NCI-H2107 treated with DMSO at 0.1 percent for 48 hours (cell line): ENCODE measurements at regions not wholly inside any gene's neighbourhood (a gene's known extent, or its start where the extent isn't known, plus 50 kb on each side); places are given as distances from the start of the nearest gene placed in this dataset.

Source experiments
- DNase-seq: peaks from one replicate; lab custom pipeline; 2025; ENCODE audit not compliant: unreplicated experiment; lab: John Stamatoyannopoulos, UW

DNA sequence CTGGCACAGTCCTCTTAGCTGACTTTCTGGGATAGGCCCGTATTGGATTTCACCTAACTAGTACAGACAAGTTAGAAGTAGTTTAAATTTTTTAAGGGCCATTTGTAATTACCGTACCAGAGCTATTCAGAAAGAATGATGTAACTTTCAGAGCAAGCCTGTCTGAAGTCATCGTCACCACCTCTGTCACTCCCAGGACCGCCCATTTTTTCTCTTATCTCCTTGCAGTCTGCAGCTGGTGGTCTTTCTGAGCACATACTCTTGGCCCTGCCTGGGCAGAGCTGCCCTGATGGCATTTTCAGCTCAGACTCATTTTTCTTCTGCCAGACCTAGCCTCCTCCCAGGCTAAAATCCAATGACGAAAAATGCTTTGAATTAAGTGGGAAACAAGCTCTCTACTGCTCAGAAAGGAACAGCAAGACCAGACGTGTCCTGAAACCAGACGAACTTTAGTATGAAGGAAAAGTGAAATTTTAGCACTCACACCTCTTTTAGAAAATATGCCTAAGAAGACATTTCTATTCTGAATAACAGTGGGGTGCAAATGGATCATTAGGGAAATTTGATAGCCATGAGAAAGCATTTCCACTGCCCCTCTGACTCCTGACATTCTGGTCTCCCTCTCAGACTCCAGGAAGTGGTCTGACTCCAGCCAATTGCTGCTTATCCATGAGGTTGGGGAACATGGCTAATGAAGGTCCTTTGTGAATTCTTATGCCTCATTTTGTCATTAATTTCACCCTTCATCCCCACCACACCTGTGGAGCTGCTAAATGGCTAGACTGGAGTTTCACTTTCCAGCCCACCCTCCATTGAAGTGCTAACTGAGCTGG is 162.4 kb upstream of the GYPA start:
- DNase-seq: no peak

DNA sequence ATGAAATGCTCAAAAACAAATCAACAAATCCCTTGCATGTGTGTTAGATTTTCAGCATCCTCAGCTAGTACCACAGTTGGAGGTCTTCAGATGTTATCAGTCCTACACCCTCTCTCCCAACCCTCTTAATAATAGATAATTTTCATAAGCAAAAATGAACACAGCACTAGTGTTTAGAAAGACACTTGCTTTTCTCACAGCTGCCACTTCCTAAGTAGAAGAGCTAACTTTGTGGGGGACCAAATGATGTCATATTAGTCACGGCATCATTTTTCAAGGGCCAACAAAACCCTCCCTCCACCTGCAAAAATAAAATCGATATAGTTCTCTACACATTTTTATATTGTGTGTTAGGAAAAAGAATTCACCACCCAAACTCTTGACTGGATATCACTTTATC is 163.5 kb upstream of the GYPA start:
- peak; percentile 3 for DNase-seq

- no peak for DNase-seq
These were observed 170.0 kb upstream of the GYPA start for GRCh38 chr4:144310535-144310934.

DNA sequence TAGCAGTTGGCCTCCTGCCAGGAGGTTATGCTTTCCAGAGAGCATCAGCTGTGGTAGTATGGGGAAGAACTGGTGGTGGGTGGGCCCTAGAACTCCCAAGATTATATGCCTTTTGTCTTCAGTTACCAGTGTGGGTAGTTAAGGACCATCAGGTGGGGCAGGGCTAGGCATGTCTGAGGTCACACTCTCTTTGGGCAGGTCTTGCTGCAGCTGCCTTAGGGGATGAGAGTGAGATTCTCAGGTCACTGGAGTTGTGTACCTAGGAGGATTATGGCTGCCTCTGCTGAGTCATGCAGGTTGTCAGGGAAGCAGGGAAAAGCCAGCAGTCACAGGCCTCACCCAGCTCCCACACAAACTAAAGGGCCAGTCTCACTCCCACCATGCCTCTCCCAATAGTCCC is 172.9 kb upstream of the GYPA start:
- DNase-seq: no peak

GRCh38 chr4:144316869-144317268 is 176.4 kb upstream of the GYPA start:
- DNase-seq: no peak

GRCh38 chr4:144318797-144319196 is 178.3 kb upstream of the GYPA start:
- no peak for DNase-seq

- DNase-seq: no peak
These were observed 196.1 kb upstream of the GYPA start for GRCh38 chr4:144336633-144337032.

DNA sequence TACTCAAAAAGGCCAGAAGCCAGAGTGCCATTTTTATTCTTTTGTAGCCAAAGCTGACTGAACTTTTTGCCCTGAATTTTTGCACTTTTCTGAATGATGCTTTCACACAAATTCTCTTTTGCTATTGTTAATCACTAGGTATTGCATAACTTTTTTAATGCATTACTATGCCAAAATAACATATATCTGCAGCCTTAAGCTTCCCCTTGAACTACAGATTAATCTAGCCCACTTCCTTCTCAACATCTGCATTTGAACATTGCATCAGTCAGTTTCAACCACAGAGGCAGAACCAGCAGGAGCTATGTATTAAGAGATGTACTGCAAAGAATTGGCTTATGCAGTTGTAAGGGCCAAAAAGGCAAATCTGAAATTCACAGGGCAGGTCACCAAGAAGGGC is 197.6 kb upstream of the GYPA start:
- no peak for DNase-seq

GRCh38 chr4:144338834-144339233 is 198.3 kb upstream of the GYPA start:
- DNase-seq: no peak

- no peak for DNase-seq
These were observed 200.4 kb upstream of the GYPA start for GRCh38 chr4:144340931-144341330.

- no peak for DNase-seq
These were observed 202.6 kb upstream of the GYPA start for GRCh38 chr4:144342949-144343760.

GRCh38 chr4:144347121-144347520 is 206.6 kb upstream of the GYPA start:
- no peak for DNase-seq

- no peak for DNase-seq
These were observed 210.2 kb upstream of the GYPA start for GRCh38 chr4:144350706-144351105.

GRCh38 chr4:144351306-144351705 is 210.8 kb upstream of the GYPA start:
- DNase-seq: no peak

- no peak for DNase-seq
These were observed 212.8 kb upstream of the GYPA start for GRCh38 chr4:144353292-144353691.

GRCh38 chr4:144355811-144356757 is 215.6 kb upstream of the GYPA start:
- no peak for DNase-seq

- no peak for DNase-seq
These were observed 216.4 kb upstream of the GYPA start for GRCh38 chr4:144356941-144357381.

GRCh38 chr4:144357975-144358374 is 217.5 kb upstream of the GYPA start:
- no peak for DNase-seq

- no peak for DNase-seq
These were observed 219.8 kb upstream of the GYPA start for GRCh38 chr4:144360146-144360793.

- no peak for DNase-seq
These were observed 221.8 kb upstream of the GYPA start for GRCh38 chr4:144362366-144362765.

GRCh38 chr4:144363890-144364289 is 223.4 kb upstream of the GYPA start:
- no peak for DNase-seq
